Omental fat pad (tissue), 3 donors: ENCODE measurements at regions not wholly inside any gene's neighbourhood (a gene's known extent, or its start where the extent isn't known, plus 50 kb on each side); places are given as distances from the start of the nearest gene placed in this dataset.
A peak's percentile ranks its signal among the peaks of the same experiment; 100 is the strongest.

ENCODE experiments used
- ATAC-seq: fragments of 150-250 bp; one replicate; pipeline ENCODE4 v1.9.1; 2016; ENCODE audit warnings: mild to moderate bottlenecking, moderate library complexity; ENCODE audit not compliant: low FRiP score
- DNase-seq: peaks from one replicate; pipeline ENCODE4 v3.0.0-alpha.2; 2019; ENCODE audit warnings: low spot score
- CTCF ChIP-seq, 3 donors: fragments of 450-650 bp; IDR thresholded peaks; one replicate each; pipeline ENCODE4 v1.5.1; 2016 to 2017; ENCODE audit warnings: antibody characterized with exemption in 3 of 3, mild to moderate bottlenecking in 3 of 3, moderate library complexity in 2 of 3

- no peak for ATAC-seq
- no peak for TF ChIP-seq CTCF (IDR thresholded peaks at IDR 0.05)
- no peak for DNase-seq
These were observed 63.3 kb upstream of the GAB1 start for GRCh38 chr4:143273160-143273917.

- TF ChIP-seq CTCF (IDR thresholded peaks at IDR 0.05): no peak
- no peak for DNase-seq
- no peak for ATAC-seq
These were observed 55.8 kb upstream of the GAB1 start for GRCh38 chr4:143280861-143281260.

GRCh38 chr4:143281507-143282190 lies 55.0 kb upstream of the GAB1 start:
- no peak for TF ChIP-seq CTCF (IDR thresholded peaks at IDR 0.05)
- ATAC-seq: no peak
- no peak for DNase-seq

- no peak for ATAC-seq
- no peak for TF ChIP-seq CTCF (IDR thresholded peaks at IDR 0.05)
- no peak for DNase-seq
These were observed 54.4 kb upstream of the GAB1 start for GRCh38 chr4:143282211-143282707.

GRCh38 chr4:143285696-143286437 lies 50.8 kb upstream of the GAB1 start:
- peak; percentile 82 for ATAC-seq
- no peak for TF ChIP-seq CTCF (IDR thresholded peaks at IDR 0.05)
- DNase-seq: no peak

GRCh38 chr4:143286701-143287571 lies 49.7 kb upstream of the GAB1 start:
- DNase-seq (no peak), ATAC-seq (no peak)
- no peak for TF ChIP-seq CTCF (IDR thresholded peaks at IDR 0.05)
